ENCODE measurements at regions not wholly inside any gene's neighbourhood (a gene's known extent, or its start where the extent isn't known, plus 50 kb on each side); places are given as distances from the start of the nearest gene placed in this dataset.

GRCh38 chr2:60285626-60286316 lies 267.7 kb downstream of the BCL11A start:
- TF ChIP-seq CTCF (IDR thresholded peaks at IDR 0.05) (no peak), EZH2 (IDR thresholded peaks at IDR 0.05; ENCODE audit: borderline replicate concordance, insufficient read depth, low read depth, low read length, poor library complexity, severe bottlenecking) (no peak)
